ENCODE measurements at regions not wholly inside any gene's neighbourhood (a gene's known extent, or its start where the extent isn't known, plus 50 kb on each side); places are given as distances from the start of the nearest gene placed in this dataset.

GRCh38 chr4:138766332-138766731 lies 249.2 kb upstream of the NOCT start:
- in situ Hi-C loops (cut with HindIII; ENCODE audit: low sequenced_read_pairs) = no loop called here

GRCh38 chr4:138765442-138765841 lies 250.1 kb upstream of the NOCT start:
- in situ Hi-C loops (cut with HindIII; ENCODE audit: low sequenced_read_pairs) = no loop called here

GRCh38 chr4:138761638-138762220 lies 253.9 kb upstream of the NOCT start:
- in situ Hi-C loops (cut with HindIII; ENCODE audit: low sequenced_read_pairs) = no loop called here

DNA sequence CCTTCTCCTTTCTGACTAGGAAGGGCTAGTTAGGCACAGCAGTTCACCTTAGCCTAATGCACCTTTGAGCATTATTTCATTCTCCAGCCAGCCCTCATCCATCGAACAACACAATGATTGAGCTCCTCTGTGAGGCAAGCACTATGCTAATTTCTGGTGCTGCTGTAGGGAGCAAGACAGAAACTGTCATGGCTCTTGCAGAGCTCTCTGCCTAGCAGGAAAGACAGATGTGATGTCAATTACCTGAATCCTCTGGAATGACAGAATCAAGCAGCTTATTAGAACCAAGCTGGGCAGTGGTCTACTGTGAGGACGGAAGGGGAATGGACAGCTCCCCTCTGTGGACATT lies 256.1 kb upstream of the NOCT start:
- in situ Hi-C loops (cut with HindIII; ENCODE audit: low sequenced_read_pairs) = no loop called here

DNA sequence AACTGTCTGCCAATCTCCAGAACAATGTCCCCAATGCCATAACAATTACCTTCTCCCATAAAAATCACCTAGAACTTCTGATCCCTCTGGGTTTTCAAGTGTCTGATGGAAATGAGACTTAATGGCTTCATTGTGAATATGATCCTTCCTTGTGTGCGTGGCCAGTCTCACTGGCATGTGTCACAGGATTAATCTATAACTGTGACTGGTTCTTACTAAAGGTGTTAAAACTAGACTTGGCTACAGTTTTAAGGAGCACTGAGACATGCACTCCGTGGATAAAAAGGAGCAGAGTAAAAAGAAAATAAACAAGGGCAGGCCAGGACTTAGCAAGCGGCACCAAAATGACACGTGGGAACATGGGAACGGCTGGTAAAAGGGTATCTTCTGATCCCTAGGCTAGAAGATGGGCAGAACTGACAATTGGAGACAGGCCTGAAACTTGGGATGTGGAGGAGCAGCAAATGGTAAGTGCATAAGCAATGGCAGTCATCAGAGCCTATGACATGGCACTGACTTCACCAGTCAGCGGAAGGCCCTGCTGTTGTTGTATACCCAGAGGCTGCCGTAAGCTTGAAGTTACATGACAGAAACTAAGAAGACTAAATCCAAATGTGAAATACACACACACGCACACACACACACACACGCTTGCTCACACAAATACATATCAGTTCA lies 256.6 kb upstream of the NOCT start:
- in situ Hi-C loops (cut with HindIII; ENCODE audit: low sequenced_read_pairs) = no loop called here

- in situ Hi-C loops (cut with HindIII; ENCODE audit: low sequenced_read_pairs) = no loop called here
Observed at GRCh38 chr4:138758196-138758595, 257.4 kb upstream of the NOCT start.

DNA sequence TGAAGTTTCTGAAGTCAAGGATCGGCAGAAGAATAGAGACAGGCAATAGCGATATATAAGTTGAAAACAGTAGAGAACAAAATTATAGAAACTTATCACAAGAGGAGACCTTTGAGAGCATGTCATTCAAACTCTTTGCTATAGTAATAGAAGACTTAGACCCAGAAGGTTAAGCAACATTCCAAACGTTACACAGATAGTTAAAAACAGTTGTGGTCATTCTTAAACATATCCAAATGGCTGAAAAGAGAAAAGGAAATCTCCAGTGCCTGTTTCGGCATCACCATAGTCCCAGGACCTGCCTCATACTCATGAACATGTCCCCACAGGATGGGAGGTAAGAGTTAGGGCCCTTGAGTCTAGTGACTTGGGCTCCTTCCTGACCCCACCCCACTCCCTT lies 258.1 kb upstream of the NOCT start:
- in situ Hi-C loops (cut with HindIII; ENCODE audit: low sequenced_read_pairs) = no loop called here

DNA sequence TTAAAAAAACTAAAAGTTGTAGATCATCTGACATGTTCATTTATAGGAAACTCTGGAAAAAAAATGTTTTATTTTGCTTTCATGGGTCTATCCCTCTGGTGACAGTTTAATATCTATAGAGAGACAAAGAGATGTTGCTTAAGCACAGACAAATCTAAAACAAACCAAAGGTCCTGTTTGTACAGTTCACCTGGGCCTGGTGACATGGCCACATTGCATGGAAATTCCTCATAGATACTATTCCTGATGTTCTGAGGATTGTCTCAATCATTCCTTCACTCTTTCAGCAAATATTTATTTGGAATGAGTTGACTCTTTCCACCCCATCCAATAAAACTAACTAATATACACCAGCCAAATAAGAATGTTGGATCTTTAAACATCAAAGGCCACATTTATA lies 259.1 kb upstream of the NOCT start:
- in situ Hi-C loops (cut with HindIII; ENCODE audit: low sequenced_read_pairs) = no loop called here

GRCh38 chr4:138751309-138751708 lies 264.3 kb upstream of the NOCT start:
- in situ Hi-C loops (cut with HindIII; ENCODE audit: low sequenced_read_pairs) = no loop called here

DNA sequence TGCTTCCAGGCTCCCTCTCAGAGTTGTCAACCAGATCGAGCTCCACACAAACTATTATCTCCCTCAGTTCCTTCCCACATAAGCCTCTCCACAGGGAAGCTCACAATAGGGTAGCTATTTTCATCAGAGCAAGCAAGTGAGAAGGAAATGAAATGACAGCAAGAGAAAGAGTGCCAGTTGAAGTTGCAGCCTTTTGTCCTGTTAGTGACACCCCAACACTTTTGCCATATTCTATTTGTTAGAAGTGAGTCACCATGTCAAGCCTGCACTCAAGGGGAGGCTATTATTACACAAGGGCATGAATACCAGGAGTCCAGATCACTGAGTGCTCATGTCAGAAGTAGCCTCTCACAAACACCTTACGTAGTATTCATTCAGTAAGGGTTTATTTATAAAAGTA lies 266.3 kb upstream of the NOCT start:
- in situ Hi-C loops (cut with HindIII; ENCODE audit: low sequenced_read_pairs) = no loop called here

DNA sequence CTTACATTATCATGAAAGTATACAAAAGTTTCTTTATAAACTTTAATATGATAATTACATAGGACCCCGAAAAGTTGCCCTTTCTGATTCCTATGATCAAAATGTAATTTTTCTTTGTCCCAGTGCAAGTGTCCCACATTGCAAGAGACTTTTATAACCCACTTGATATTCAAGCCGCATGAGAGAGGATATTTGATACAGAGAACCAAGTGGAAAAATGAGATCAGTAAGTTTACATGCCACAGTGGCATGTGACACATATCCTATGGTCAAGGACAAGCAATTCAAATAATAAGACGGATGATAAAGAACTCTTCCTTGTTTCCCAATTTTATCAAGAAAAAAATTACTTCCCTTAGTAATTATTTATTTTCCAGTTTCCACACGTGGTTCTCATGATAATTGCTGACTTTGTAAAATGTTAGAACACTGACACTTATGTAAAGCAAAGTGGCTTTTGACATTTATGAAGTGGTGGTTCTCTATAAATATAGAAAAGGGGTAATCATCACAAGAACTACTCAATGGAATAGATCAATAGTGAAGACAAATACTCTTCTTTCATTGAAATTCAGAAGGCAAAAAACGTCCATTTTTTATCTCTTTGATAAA lies 273.7 kb upstream of the NOCT start:
- in situ Hi-C loops (cut with HindIII; ENCODE audit: low sequenced_read_pairs) = no loop called here

DNA sequence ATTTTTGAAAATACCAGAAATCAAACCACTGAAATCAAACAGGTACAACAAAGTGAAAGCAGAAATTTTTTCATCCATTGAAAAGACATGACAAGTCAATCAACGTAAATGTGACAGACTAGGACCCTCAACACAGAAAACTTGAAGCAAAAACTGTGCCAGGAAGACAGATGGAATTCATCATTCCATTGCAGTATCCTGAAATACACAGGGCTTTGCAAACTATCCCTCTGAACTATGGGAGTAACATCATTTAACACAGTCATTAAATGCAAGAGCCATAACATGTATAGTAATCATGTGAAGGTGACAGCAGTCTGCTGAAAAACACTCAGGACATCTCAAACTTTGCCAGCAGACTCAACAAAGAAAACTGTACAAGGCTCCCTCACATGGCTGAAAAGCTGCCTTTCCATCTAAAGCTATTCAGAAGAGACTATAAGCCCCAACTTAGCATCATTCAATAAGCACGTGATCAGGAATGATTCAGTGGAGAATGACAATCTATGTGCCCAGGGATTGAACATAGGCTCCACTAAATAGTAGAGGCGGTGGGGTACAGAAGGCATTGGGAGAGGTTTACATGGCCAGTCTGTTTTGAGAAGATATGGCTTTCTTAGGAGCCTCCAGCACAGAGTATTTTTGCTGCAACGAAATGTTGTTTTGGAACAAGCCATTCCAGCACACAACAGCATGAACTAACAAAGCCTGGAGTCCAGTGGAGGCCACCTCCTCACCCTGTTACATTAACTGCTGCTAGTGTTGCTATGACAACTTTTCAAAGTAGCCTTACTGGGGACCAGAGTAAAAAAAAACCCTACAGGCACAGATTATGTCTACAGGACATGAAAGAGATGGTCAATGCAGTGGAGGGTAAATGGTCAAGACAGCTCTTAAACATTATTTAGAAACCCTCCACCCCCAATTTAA lies 274.5 kb upstream of the NOCT start:
- in situ Hi-C loops (cut with HindIII; ENCODE audit: low sequenced_read_pairs) = no loop called here

- in situ Hi-C loops (cut with HindIII; ENCODE audit: low sequenced_read_pairs) = no loop called here
Observed at GRCh38 chr4:138736362-138736761, 279.2 kb upstream of the NOCT start.

GRCh38 chr4:138734746-138735145 lies 280.8 kb upstream of the NOCT start:
- in situ Hi-C loops (cut with HindIII; ENCODE audit: low sequenced_read_pairs) = no loop called here

GRCh38 chr4:138728566-138728965 lies 287.0 kb upstream of the NOCT start:
- in situ Hi-C loops (cut with HindIII; ENCODE audit: low sequenced_read_pairs) = no loop called here

DNA sequence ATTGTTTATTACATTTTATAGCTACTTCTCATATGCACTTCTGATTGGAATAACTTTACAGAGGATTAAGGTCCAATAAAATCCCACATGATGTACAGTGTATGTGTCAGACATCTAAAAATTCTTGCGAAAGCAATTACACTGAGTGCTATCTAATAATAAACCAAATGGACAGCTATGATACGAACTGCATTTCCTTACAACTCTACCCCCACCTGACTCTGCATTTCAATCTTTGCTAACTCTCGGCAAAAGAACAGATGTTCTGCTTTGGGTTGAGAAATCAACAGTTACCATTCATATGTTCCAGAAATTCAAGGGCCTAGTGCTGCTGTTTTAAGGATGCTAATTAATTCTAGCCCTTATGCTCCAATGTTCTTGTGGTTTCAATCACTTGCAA lies 287.9 kb upstream of the NOCT start:
- in situ Hi-C loops (cut with HindIII; ENCODE audit: low sequenced_read_pairs) = no loop called here

DNA sequence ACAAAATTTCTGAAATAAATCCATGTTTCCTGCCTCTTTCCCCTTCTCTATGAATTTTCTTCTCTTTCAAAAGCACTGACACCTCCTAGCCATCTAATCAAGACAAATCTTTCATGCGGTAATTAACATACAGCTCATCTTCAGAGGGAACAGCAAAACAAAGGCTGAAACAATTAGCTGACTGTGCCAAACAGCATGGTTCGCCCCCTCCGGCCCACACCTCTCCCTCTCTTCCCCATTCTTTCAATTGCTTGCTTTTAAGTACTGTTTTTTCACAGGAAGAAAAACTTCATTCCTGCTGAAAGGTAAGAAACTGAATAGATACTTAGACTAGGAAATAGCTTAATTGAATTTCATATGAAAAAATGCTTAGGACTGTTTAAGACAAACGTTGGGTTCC lies 291.1 kb upstream of the NOCT start:
- in situ Hi-C loops (cut with HindIII; ENCODE audit: low sequenced_read_pairs) = no loop called here

DNA sequence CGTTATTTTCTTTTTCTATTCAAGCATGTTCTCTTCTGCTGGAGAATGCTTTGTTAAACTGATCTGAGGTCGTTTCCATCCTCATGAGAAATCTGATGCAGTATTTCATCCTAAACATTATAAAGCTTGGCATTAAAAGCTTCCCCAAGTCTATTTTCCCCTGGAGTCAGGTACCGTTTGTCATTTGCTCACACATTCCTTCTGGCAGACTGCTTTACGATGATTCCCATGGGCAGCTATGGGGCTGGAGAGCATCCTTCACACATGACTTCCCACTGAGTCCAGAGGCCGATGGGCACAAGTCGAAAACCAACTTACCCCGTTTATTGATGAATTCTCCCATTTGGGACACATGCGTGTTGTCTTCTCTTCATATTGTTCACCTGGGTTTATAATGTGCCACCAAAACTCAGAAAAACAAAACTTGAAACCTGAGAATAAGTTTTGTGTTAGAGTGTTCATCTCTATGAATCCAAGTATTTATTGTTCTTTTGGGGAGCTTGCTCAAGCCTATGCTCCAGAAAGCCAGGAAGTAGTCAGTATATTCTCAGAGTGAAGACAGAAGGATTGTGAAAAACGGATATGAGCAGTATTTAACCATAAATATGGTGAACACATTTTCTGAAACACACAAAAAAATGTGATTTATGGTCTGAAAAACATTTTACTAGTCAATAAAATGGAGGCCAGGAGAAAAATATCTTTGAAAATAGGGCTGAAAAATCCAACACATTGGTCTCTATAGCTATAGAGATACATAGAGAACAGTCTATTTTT lies 298.8 kb upstream of the NOCT start:
- in situ Hi-C loops (cut with HindIII; ENCODE audit: low sequenced_read_pairs) = no loop called here

DNA sequence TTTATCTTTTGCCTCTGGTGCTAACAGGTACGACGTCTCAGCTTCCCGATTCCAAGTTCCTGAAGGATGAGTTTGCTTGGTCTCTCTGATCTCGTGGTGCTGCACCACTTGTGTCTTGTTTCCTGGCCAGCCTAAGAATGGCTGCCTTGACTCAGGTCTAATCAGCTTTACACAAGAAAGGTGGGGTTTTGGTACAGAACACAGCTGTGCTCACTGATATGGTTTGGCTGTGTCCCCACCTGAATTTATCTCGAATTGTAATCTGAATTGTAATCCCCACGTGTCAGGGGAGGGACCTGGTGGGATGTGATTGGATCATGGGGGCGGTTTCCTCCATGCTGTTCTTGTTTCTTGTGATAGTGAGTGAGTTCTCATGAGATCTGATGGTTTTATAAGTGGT lies 305.3 kb upstream of the NOCT start:
- in situ Hi-C loops (cut with HindIII; ENCODE audit: low sequenced_read_pairs) = no loop called here

- in situ Hi-C loops (cut with HindIII; ENCODE audit: low sequenced_read_pairs) = no loop called here
Observed at GRCh38 chr4:138709859-138710258, 305.7 kb upstream of the NOCT start.

Measured in endothelial cell of hepatic sinusoid (primary cell).